Common myeloid progenitor, CD34-positive (primary cell): ENCODE measurements at regions not wholly inside any gene's neighbourhood (a gene's known extent, or its start where the extent isn't known, plus 50 kb on each side); places are given as distances from the start of the nearest gene placed in this dataset.

Experiments
- CTCF ChIA-PET: fragments of 350-600 bp; sonication (Branson Sonifier 250); formaldehyde crosslinking; loops from one replicate; lab custom pipeline; 2021; ENCODE audit warnings: antibody characterized with exemption; lab: Charles Lee
- POLR2A ChIA-PET: fragments of 350-600 bp; sonication (Branson Sonifier 250); formaldehyde crosslinking; loops from one replicate; lab custom pipeline; 2021; ENCODE audit warnings: antibody characterized with exemption; lab: Charles Lee
- DNase-seq, 3 donors: peaks; one replicate each; pipeline versions ENCODE4 v3.0.0 to v3.0.0-alpha.2; 2013
- H3K27ac ChIP-seq, 2 experiments: 1 replicate in 1 of 2; 2 replicates in 1 of 2; pipeline ENCODE4 v1.7.0; 2013; ENCODE audit warnings: inconsistent platforms in 2 of 2, low read length in 2 of 2, mild to moderate bottlenecking in 2 of 2, low read depth in 1 of 2, moderate library complexity in 1 of 2; ENCODE audit not compliant: severe bottlenecking in 2 of 2, insufficient read depth in 1 of 2, poor library complexity in 1 of 2
- H3K27me3 ChIP-seq, 5 experiments: replicated peaks in 2 of 5; 1 replicate in 3 of 5; 2 replicates in 2 of 5; pipeline versions ENCODE4 v1.6.1 to v1.7.0; 2013; ENCODE audit warnings: low read length in 4 of 5, mild to moderate bottlenecking in 2 of 5, moderate library complexity in 2 of 5, inconsistent platforms in 1 of 5; ENCODE audit not compliant: insufficient read depth in 5 of 5, control insufficient read depth in 4 of 5
- H3K36me3 ChIP-seq, 4 experiments: 1 replicate in 2 of 4; 2 replicates in 2 of 4; pipeline versions ENCODE4 v1.6.1 to v1.7.0; 2013; ENCODE audit warnings: low read length in 3 of 4, control low read depth in 1 of 4, mild to moderate bottlenecking in 1 of 4; ENCODE audit not compliant: control insufficient read depth in 4 of 4, insufficient read depth in 4 of 4
- H3K4me1 ChIP-seq, 4 experiments: 1 replicate in 3 of 4; 2 replicates in 1 of 4; pipeline versions ENCODE4 v1.6.1 to v1.7.1; 2013; ENCODE audit warnings: low read length in 3 of 4, mild to moderate bottlenecking in 3 of 4, control low read depth in 1 of 4, inconsistent platforms in 1 of 4, moderate library complexity in 1 of 4; ENCODE audit not compliant: control insufficient read depth in 4 of 4, insufficient read depth in 4 of 4; ENCODE audit errors: control extremely low read depth in 1 of 4
- H3K4me3 ChIP-seq, 7 experiments: 1 replicate in 4 of 7; 2 replicates in 3 of 7; pipeline versions ENCODE4 v1.5.1 to v1.7.0; 2013; ENCODE audit warnings: mild to moderate bottlenecking in 7 of 7, low read length in 6 of 7, moderate library complexity in 6 of 7, inconsistent platforms in 2 of 7, low read depth in 2 of 7, control low read depth in 1 of 7; ENCODE audit not compliant: insufficient read depth in 4 of 7, control insufficient read depth in 1 of 7; ENCODE audit errors: extremely low read depth in 1 of 7
- H3K9me3 ChIP-seq, 5 experiments: 1 replicate in 4 of 5; 2 replicates in 1 of 5; pipeline versions ENCODE4 v1.6.1 to v1.7.1; 2013; ENCODE audit warnings: low read length in 4 of 5, mild to moderate bottlenecking in 2 of 5, inconsistent platforms in 1 of 5, low read depth in 1 of 5, moderate library complexity in 1 of 5; ENCODE audit not compliant: control insufficient read depth in 4 of 5, insufficient read depth in 2 of 5; ENCODE audit errors: control extremely low read depth in 1 of 5
- WGBS: methylation state at CpG from one replicate; pipeline ENCODE4 v1.1.5; 2013; ENCODE audit not compliant: insufficient coverage; 5-methylcytosine and 5-hydroxymethylcytosine counted together

- no peak for DNase-seq
- ChIA-PET CTCF (interaction anchor here (2.8 kb wide), 1 partner anchor 8 kb away, joined by 9 read pairs; no protein-coding TSS in a partner anchor), POLR2A (no interaction called here)
- Histone ChIP-seq H3K9me3 (no peaks in the 10 kb centered on the region), H3K4me1 (peaks cover 0 to 4% (median 0%) of the 10 kb centered on the region in 4 experiments), H3K36me3 (no peaks in the 10 kb centered on the region), H3K27ac (no peak overlapping the region), H3K4me3 (no peak overlapping the region), H3K27me3 (peaks cover 0 to 3% (median 0%) of the 10 kb centered on the region in 5 experiments)
- 100% methylated on average over 2 of the region's 2 CpGs for WGBS
Measured at GRCh38 chr2:21262426-21262940, 138.7 kb downstream of the TDRD15 start.

GRCh38 chr2:21263622-21264021 is 139.9 kb downstream of the TDRD15 start:
- H3K9me3 ChIP-seq: no peaks in the 10 kb centered on the region
- 96% methylated on average over 3 of the region's 3 CpGs for WGBS
- H3K27me3 ChIP-seq: peaks cover 0 to 3% (median 0%) of the 10 kb centered on the region in 5 experiments
- H3K4me1 ChIP-seq: peaks cover 0 to 4% (median 0%) of the 10 kb centered on the region in 4 experiments
- ChIA-PET CTCF (interaction anchor here (2.8 kb wide), 1 partner anchor 10 kb away, joined by 9 read pairs; no protein-coding TSS in a partner anchor), POLR2A (no interaction called here)
- DNase-seq: no peak
- no peaks in the 10 kb centered on the region for H3K36me3 ChIP-seq
- no peak overlapping the region for H3K4me3 ChIP-seq
- no peak overlapping the region for H3K27ac ChIP-seq

GRCh38 chr2:21265752-21266151 is 142.0 kb downstream of the TDRD15 start:
- POLR2A ChIA-PET: no interaction called here
- WGBS: 81% methylated on average over 3 of the region's 3 CpGs
- H3K4me1 ChIP-seq: no peaks in the 10 kb centered on the region

GRCh38 chr2:21267232-21267835 is 143.6 kb downstream of the TDRD15 start:
- POLR2A ChIA-PET: no interaction called here

More at GRCh38 chr2:21265752-21266151, 142.0 kb downstream of the TDRD15 start:
- CTCF ChIA-PET: interaction anchor here (1.1 to 1.7 kb wide), 2 partner anchors 13 to 98 kb away, joined by 3 read pairs; no protein-coding TSS in a partner anchor
- H3K4me3 ChIP-seq: no peak overlapping the region
- peaks cover 0 to 3% (median 0%) of the 10 kb centered on the region in 5 experiments for H3K27me3 ChIP-seq
- H3K27ac ChIP-seq: no peak overlapping the region
- DNase-seq: no peak
- H3K36me3 ChIP-seq: no peaks in the 10 kb centered on the region
- no peaks in the 10 kb centered on the region for H3K9me3 ChIP-seq

GRCh38 chr2:21268197-21268877 is 144.6 kb downstream of the TDRD15 start:
- DNase-seq: no peak
- 96% methylated on average over 9 of the region's 13 CpGs for WGBS
- ChIA-PET POLR2A (no interaction called here), CTCF (no interaction called here)
- Histone ChIP-seq H3K4me3 (no peak overlapping the region), H3K27ac (no peak overlapping the region), H3K27me3 (peaks cover 0 to 3% (median 0%) of the 10 kb centered on the region in 5 experiments), H3K9me3 (no peaks in the 10 kb centered on the region), H3K4me1 (no peaks in the 10 kb centered on the region), H3K36me3 (no peaks in the 10 kb centered on the region)

More at GRCh38 chr2:21267232-21267835, 143.6 kb downstream of the TDRD15 start:
- H3K4me3 ChIP-seq: no peak overlapping the region
- no peak overlapping the region for H3K27ac ChIP-seq
- no peaks in the 10 kb centered on the region for H3K9me3 ChIP-seq
- DNase-seq: no peak
- CTCF ChIA-PET: interaction anchor here (1.7 kb wide), 1 partner anchor 12 kb away, joined by 3 read pairs; no protein-coding TSS in a partner anchor
- 70% methylated on average over 4 of the region's 5 CpGs for WGBS
- no peaks in the 10 kb centered on the region for H3K4me1 ChIP-seq
- H3K36me3 ChIP-seq: no peaks in the 10 kb centered on the region
- peaks cover 0 to 3% (median 0%) of the 10 kb centered on the region in 5 experiments for H3K27me3 ChIP-seq

GRCh38 chr2:21268878-21269224 is 145.1 kb downstream of the TDRD15 start:
- H3K27me3 ChIP-seq: peaks cover 0 to 3% (median 0%) of the 10 kb centered on the region in 5 experiments
- DNase-seq: no peak
- no peaks in the 10 kb centered on the region for H3K36me3 ChIP-seq
- H3K9me3 ChIP-seq: no peaks in the 10 kb centered on the region
- H3K4me1 ChIP-seq: no peaks in the 10 kb centered on the region
- 100% methylated on average over 1 of the region's 7 CpGs for WGBS
- CTCF ChIA-PET: no interaction called here
- POLR2A ChIA-PET: no interaction called here
- no peak overlapping the region for H3K4me3 ChIP-seq
- H3K27ac ChIP-seq: no peak overlapping the region

GRCh38 chr2:21269382-21269781 is 145.6 kb downstream of the TDRD15 start:
- ChIA-PET CTCF (no interaction called here), POLR2A (no interaction called here)
- peaks cover 0 to 3% (median 0%) of the 10 kb centered on the region in 5 experiments for H3K27me3 ChIP-seq
- H3K36me3 ChIP-seq: no peaks in the 10 kb centered on the region
- WGBS: no CpG with 5 or more reads among the region's 1 CpG
- H3K4me1 ChIP-seq: no peaks in the 10 kb centered on the region
- no peak overlapping the region for H3K27ac ChIP-seq
- DNase-seq: no peak
- H3K9me3 ChIP-seq: no peaks in the 10 kb centered on the region
- no peak overlapping the region for H3K4me3 ChIP-seq
